ENCODE measurements at regions not wholly inside any gene's neighbourhood (a gene's known extent, or its start where the extent isn't known, plus 50 kb on each side); places are given as distances from the start of the nearest gene placed in this dataset.

DNA sequence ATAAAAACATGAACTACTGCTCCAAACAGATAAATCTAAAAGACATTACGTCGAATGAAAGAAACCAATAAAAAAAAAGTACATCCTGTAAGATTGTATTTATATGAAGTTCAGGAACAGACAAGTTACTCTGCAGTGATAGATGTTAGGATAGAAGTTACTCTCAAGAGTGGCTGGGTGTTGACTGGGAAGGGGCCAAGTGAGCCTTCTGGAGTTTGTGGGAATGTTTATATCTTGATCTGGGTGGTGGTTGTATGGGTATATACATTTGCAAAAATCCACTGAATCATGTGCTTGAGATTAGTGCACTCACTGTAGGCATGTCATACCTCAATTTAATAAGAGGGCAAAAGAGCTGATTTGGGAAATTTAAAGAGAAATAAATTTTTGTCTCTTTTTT, 485.8 kb downstream of the ARHGEF28 start:
- ChIA-PET CTCF (no interaction called here), POLR2A (ENCODE audit: low non-redundant PET) (no interaction called here)
- BruUV-seq (replicated peaks), result no TSS peak
- TF ChIP-seq, protein P1, sequence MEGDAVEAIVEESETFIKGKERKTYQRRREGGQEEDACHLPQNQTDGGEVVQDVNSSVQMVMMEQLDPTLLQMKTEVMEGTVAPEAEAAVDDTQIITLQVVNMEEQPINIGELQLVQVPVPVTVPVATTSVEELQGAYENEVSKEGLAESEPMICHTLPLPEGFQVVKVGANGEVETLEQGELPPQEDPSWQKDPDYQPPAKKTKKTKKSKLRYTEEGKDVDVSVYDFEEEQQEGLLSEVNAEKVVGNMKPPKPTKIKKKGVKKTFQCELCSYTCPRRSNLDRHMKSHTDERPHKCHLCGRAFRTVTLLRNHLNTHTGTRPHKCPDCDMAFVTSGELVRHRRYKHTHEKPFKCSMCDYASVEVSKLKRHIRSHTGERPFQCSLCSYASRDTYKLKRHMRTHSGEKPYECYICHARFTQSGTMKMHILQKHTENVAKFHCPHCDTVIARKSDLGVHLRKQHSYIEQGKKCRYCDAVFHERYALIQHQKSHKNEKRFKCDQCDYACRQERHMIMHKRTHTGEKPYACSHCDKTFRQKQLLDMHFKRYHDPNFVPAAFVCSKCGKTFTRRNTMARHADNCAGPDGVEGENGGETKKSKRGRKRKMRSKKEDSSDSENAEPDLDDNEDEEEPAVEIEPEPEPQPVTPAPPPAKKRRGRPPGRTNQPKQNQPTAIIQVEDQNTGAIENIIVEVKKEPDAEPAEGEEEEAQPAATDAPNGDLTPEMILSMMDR (conservative IDR thresholded peaks at IDR 0.05; ENCODE audit: low read depth, low read length), result no peak
- TF ChIP-seq EZH2 (IDR thresholded peaks at IDR 0.05; ENCODE audit: borderline replicate concordance, low read depth, low read length, poor library complexity, severe bottlenecking), result no peak
- Histone ChIP-seq H3K27ac (ENCODE audit: low read depth, low read length, poor library complexity, severe bottlenecking) (no peak overlapping the region), H3K9me3 (ENCODE audit: low read depth, low read length, poor library complexity, severe bottlenecking) (no peaks in the 10 kb centered on the region), H3K4me1 (ENCODE audit: insufficient read depth, low read length, poor library complexity, severe bottlenecking) (no peaks in the 10 kb centered on the region), H3K27me3 (replicated peaks; ENCODE audit: insufficient read depth, low read depth, low read length, poor library complexity) (peaks cover 7% of the 10 kb centered on the region), H3K36me3 (ENCODE audit: insufficient read depth, low read length, poor library complexity, severe bottlenecking) (no peaks in the 10 kb centered on the region), H3K4me3 (ENCODE audit: low read depth, low read length, poor library complexity, severe bottlenecking) (no peak overlapping the region)
- no peak for DNase-seq (ENCODE audit: low spot score)
- intact Hi-C loops (cut with micrococcal nuclease; ENCODE audit: unreplicated experiment), result no loop called here

DNA sequence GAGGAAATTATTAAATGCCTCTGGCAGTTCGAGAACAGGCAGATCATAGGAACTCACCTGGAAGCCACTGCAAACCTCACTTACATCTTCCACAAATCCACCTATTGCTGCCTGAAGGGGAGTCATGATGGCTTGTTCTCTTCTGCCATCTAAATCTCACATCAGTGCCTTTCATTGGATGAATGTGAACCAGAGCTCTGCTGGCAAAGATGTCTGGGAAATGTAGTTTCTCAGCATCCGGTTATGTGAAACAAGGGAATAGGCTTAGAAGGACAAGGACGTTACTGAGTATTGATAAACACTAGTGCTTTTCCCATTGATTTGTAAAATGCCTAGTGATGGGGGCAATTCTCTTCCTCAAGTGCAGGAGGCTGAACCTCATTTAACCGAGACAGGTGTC, 483.3 kb downstream of the ARHGEF28 start:
- no peak for DNase-seq (ENCODE audit: low spot score)
- peaks cover 7% of the 10 kb centered on the region for H3K27me3 ChIP-seq (replicated peaks; ENCODE audit: insufficient read depth, low read depth, low read length, poor library complexity)
- BruUV-seq (replicated peaks), result no TSS peak
- POLR2A ChIA-PET (ENCODE audit: low non-redundant PET), result no interaction called here
- TF ChIP-seq, protein P1 (conservative IDR thresholded peaks at IDR 0.05; ENCODE audit: low read depth, low read length), result no peak
- no peak for TF ChIP-seq EZH2 (IDR thresholded peaks at IDR 0.05; ENCODE audit: borderline replicate concordance, low read depth, low read length, poor library complexity, severe bottlenecking)
- H3K27ac ChIP-seq (ENCODE audit: low read depth, low read length, poor library complexity, severe bottlenecking), result no peak overlapping the region
- no peaks in the 10 kb centered on the region for H3K36me3 ChIP-seq (ENCODE audit: insufficient read depth, low read length, poor library complexity, severe bottlenecking)
- CTCF ChIA-PET, result no interaction called here
- H3K4me3 ChIP-seq (ENCODE audit: low read depth, low read length, poor library complexity, severe bottlenecking), result no peak overlapping the region
- no peaks in the 10 kb centered on the region for H3K4me1 ChIP-seq (ENCODE audit: insufficient read depth, low read length, poor library complexity, severe bottlenecking)
- intact Hi-C loops (cut with micrococcal nuclease; ENCODE audit: unreplicated experiment), result no loop called here
- H3K9me3 ChIP-seq (ENCODE audit: low read depth, low read length, poor library complexity, severe bottlenecking), result no peaks in the 10 kb centered on the region

DNA sequence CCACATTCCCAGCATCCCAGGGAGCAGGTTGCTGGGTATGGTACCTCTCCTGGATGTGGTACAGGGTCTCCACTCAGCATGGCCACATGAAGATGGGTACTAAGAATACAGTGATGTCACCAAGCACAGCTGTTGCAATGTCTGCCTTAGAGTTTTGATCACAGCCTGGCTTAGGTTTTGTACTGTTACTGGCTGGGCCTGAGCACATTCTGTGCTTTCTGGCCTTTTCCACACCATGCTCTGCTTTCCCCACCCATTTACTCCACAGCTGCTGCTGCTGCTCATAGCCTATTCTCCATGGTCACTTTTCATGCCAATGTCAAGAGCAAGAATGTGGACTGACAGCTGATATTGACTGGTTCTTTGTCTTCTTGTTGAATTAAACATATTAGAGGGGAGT, 481.9 kb downstream of the ARHGEF28 start:
- no TSS peak for BruUV-seq (replicated peaks)
- Histone ChIP-seq H3K4me1 (ENCODE audit: insufficient read depth, low read length, poor library complexity, severe bottlenecking) (no peaks in the 10 kb centered on the region), H3K27me3 (replicated peaks; ENCODE audit: insufficient read depth, low read depth, low read length, poor library complexity) (peaks cover 7% of the 10 kb centered on the region), H3K4me3 (ENCODE audit: low read depth, low read length, poor library complexity, severe bottlenecking) (no peak overlapping the region), H3K36me3 (ENCODE audit: insufficient read depth, low read length, poor library complexity, severe bottlenecking) (no peaks in the 10 kb centered on the region), H3K27ac (ENCODE audit: low read depth, low read length, poor library complexity, severe bottlenecking) (no peak overlapping the region), H3K9me3 (ENCODE audit: low read depth, low read length, poor library complexity, severe bottlenecking) (no peaks in the 10 kb centered on the region)
- no peak for DNase-seq (ENCODE audit: low spot score)
- no peak for TF ChIP-seq EZH2 (IDR thresholded peaks at IDR 0.05; ENCODE audit: borderline replicate concordance, low read depth, low read length, poor library complexity, severe bottlenecking)
- TF ChIP-seq, protein P1 (conservative IDR thresholded peaks at IDR 0.05; ENCODE audit: low read depth, low read length), result no peak
- ChIA-PET CTCF (interaction anchor here (0.6 kb wide), 1 partner anchor 9 kb away, joined by 4 read pairs; no protein-coding TSS in a partner anchor), POLR2A (ENCODE audit: low non-redundant PET) (no interaction called here)
- intact Hi-C loops (cut with micrococcal nuclease; ENCODE audit: unreplicated experiment), result no loop called here
